ENCODE measurements at regions not wholly inside any gene's neighbourhood (a gene's known extent, or its start where the extent isn't known, plus 50 kb on each side); places are given as distances from the start of the nearest gene placed in this dataset.

GRCh38 chr2:146927080-146927711 is 917.6 kb upstream of the ACVR2A start:
- peak; percentile 24 for TF ChIP-seq CTCF (IDR thresholded peaks at IDR 0.05; ENCODE audit: control insufficient read depth, insufficient read depth, low read depth, low read length, missing control alignments)
- DNase-seq (ENCODE audit: low read depth) = no peak
- no peak overlapping the region for H3K4me3 ChIP-seq (ENCODE audit: control insufficient read depth, low read depth, low read length)

GRCh38 chr2:146918280-146918679 is 926.5 kb upstream of the ACVR2A start:
- DNase-seq (ENCODE audit: low read depth) = no peak
- TF ChIP-seq CTCF (IDR thresholded peaks at IDR 0.05; ENCODE audit: control insufficient read depth, insufficient read depth, low read depth, low read length, missing control alignments) = no peak
- H3K4me3 ChIP-seq (ENCODE audit: control insufficient read depth, low read depth, low read length) = no peak overlapping the region

GRCh38 chr2:146917431-146918042 is 927.3 kb upstream of the ACVR2A start:
- no peak for DNase-seq (ENCODE audit: low read depth)
- no peak for TF ChIP-seq CTCF (IDR thresholded peaks at IDR 0.05; ENCODE audit: control insufficient read depth, insufficient read depth, low read depth, low read length, missing control alignments)
- no peak overlapping the region for H3K4me3 ChIP-seq (ENCODE audit: control insufficient read depth, low read depth, low read length)

GRCh38 chr2:146916914-146917313 is 927.9 kb upstream of the ACVR2A start:
- no peak for TF ChIP-seq CTCF (IDR thresholded peaks at IDR 0.05; ENCODE audit: control insufficient read depth, insufficient read depth, low read depth, low read length, missing control alignments)
- no peak overlapping the region for H3K4me3 ChIP-seq (ENCODE audit: control insufficient read depth, low read depth, low read length)
- DNase-seq (ENCODE audit: low read depth) = no peak

- no peak for DNase-seq (ENCODE audit: low read depth)
- H3K4me3 ChIP-seq (ENCODE audit: control insufficient read depth, low read depth, low read length) = no peak overlapping the region
- TF ChIP-seq CTCF (IDR thresholded peaks at IDR 0.05; ENCODE audit: control insufficient read depth, insufficient read depth, low read depth, low read length, missing control alignments) = no peak
Measured at GRCh38 chr2:146913476-146913875, 931.4 kb upstream of the ACVR2A start.

- no peak overlapping the region for H3K4me3 ChIP-seq (ENCODE audit: control insufficient read depth, low read depth, low read length)
- DNase-seq (ENCODE audit: low read depth) = no peak
Measured at GRCh38 chr2:146912536-146912935, 932.3 kb upstream of the ACVR2A start.

More at GRCh38 chr2:146912536-146912935, 932.3 kb upstream of the ACVR2A start:
- no peak for TF ChIP-seq CTCF (IDR thresholded peaks at IDR 0.05; ENCODE audit: control insufficient read depth, insufficient read depth, low read depth, low read length, missing control alignments)
